ENCODE measurements at regions not wholly inside any gene's neighbourhood (a gene's known extent, or its start where the extent isn't known, plus 50 kb on each side); places are given as distances from the start of the nearest gene placed in this dataset.
A peak's percentile ranks its signal among the peaks of the same experiment; 100 is the strongest.

GRCh38 chr1:9181176-9181906, 52.4 kb upstream of the GPR157 start (continued):
- TF ChIP-seq CHD7 (IDR thresholded peaks at IDR 0.05; ENCODE audit: insufficient replicate concordance, low read length) (no peak), CTCF (IDR thresholded peaks at IDR 0.05; ENCODE audit: control extremely low read depth in 1 of 3, insufficient read depth in 1 of 3, low read depth in 1 of 3, low read length in 3 of 3) (peak; percentile 79 to 97 (median 88))

Data from H1 (cell line).